Stimulated activated CD4-positive, alpha-beta T cell treated with anti-CD3 and anti-CD28 coated beads, Interleukin-2, amount 100 ng/mL, for 4 hours (primary cell): ENCODE measurements at regions not wholly inside any gene's neighbourhood (a gene's known extent, or its start where the extent isn't known, plus 50 kb on each side); places are given as distances from the start of the nearest gene placed in this dataset.
"Not testable (repeated sequence)": the region's sequence is repeated elsewhere in the genome, so short reads cannot be mapped to it uniquely, and the experiment has no call there.

Experiments
- DNase-seq: peaks from one replicate; pipeline ENCODE4 v3.0.0-alpha.2; 2020; ENCODE audit warnings: low read depth

- DNase-seq, result no peak
These were observed 85.4 kb upstream of the SVIL start for GRCh38 chr10:29720149-29720548.

- DNase-seq, result no peak
These were observed 84.5 kb upstream of the SVIL start for GRCh38 chr10:29719281-29719675.

- DNase-seq, result no peak
These were observed 80.5 kb upstream of the SVIL start for GRCh38 chr10:29715296-29715695.

GRCh38 chr10:29714096-29714874 lies 79.5 kb upstream of the SVIL start:
- no peak for DNase-seq

- DNase-seq, result no peak
These were observed 78.7 kb upstream of the SVIL start for GRCh38 chr10:29713450-29713849.

- DNase-seq, result no peak
These were observed 77.3 kb upstream of the SVIL start for GRCh38 chr10:29712108-29712507.

GRCh38 chr10:29710128-29710527 lies 75.4 kb upstream of the SVIL start:
- no peak for DNase-seq

GRCh38 chr10:29709484-29710002 lies 74.8 kb upstream of the SVIL start:
- DNase-seq, result no peak

- DNase-seq, result no peak
These were observed 68.5 kb upstream of the SVIL start for GRCh38 chr10:29703271-29703670.

- DNase-seq, result no peak
These were observed 67.7 kb upstream of the SVIL start for GRCh38 chr10:29702273-29703164.

- no peak for DNase-seq
These were observed 66.5 kb upstream of the SVIL start for GRCh38 chr10:29701306-29701705.

GRCh38 chr10:29699621-29700020 lies 64.8 kb upstream of the SVIL start:
- no peak for DNase-seq

- DNase-seq, result no peak
These were observed 64.2 kb upstream of the SVIL start for GRCh38 chr10:29698773-29699490.

GRCh38 chr10:29696581-29696980 lies 61.8 kb upstream of the SVIL start:
- DNase-seq, result not testable (repeated sequence)

GRCh38 chr10:29694121-29694520 lies 59.4 kb upstream of the SVIL start:
- DNase-seq, result no peak

GRCh38 chr10:29692121-29692539 lies 57.4 kb upstream of the SVIL start:
- DNase-seq, result no peak

- no peak for DNase-seq
These were observed 56.8 kb upstream of the SVIL start for GRCh38 chr10:29691564-29692072.

- DNase-seq, result no peak
These were observed 54.2 kb upstream of the SVIL start for GRCh38 chr10:29689001-29689400.

GRCh38 chr10:29688230-29688661 lies 53.5 kb upstream of the SVIL start:
- no peak for DNase-seq

- DNase-seq, result no peak
These were observed 52.8 kb upstream of the SVIL start for GRCh38 chr10:29687421-29688164.

- no peak for DNase-seq
These were observed 50.7 kb upstream of the SVIL start for GRCh38 chr10:29685506-29685905.
